NOMO-1 treated with dmso at 0.1 percent for 144 hours (cell line): ENCODE measurements at regions not wholly inside any gene's neighbourhood (a gene's known extent, or its start where the extent isn't known, plus 50 kb on each side); places are given as distances from the start of the nearest gene placed in this dataset.

Experiments used
- DNase-seq: peaks from one replicate; lab custom pipeline; 2025; ENCODE audit not compliant: unreplicated experiment; lab: John Stamatoyannopoulos, UW

- DNase-seq: no peak
These were observed 111.2 kb upstream of the MBNL2 start for GRCh38 chr13:97110936-97111335.

- DNase-seq: no peak
These were observed 110.4 kb upstream of the MBNL2 start for GRCh38 chr13:97111756-97112155.

GRCh38 chr13:97112446-97113152, 109.5 kb upstream of the MBNL2 start:
- DNase-seq: no peak

GRCh38 chr13:97113231-97114001, 108.7 kb upstream of the MBNL2 start:
- DNase-seq: peak; percentile 13

- no peak for DNase-seq
These were observed 107.5 kb upstream of the MBNL2 start for GRCh38 chr13:97114651-97115050.

GRCh38 chr13:97116754-97117153, 105.4 kb upstream of the MBNL2 start:
- no peak for DNase-seq

- DNase-seq: no peak
These were observed 104.7 kb upstream of the MBNL2 start for GRCh38 chr13:97117388-97117910.

GRCh38 chr13:97119943-97120342, 102.2 kb upstream of the MBNL2 start:
- no peak for DNase-seq

- DNase-seq: no peak
These were observed 101.8 kb upstream of the MBNL2 start for GRCh38 chr13:97120346-97120745.

GRCh38 chr13:97120976-97121375, 101.2 kb upstream of the MBNL2 start:
- DNase-seq: no peak

GRCh38 chr13:97121894-97122293, 100.2 kb upstream of the MBNL2 start:
- DNase-seq: no peak

GRCh38 chr13:97122381-97122996, 99.6 kb upstream of the MBNL2 start:
- DNase-seq: no peak

GRCh38 chr13:97124206-97124605, 97.9 kb upstream of the MBNL2 start:
- DNase-seq: no peak

GRCh38 chr13:97124915-97125809, 97.0 kb upstream of the MBNL2 start:
- peak; percentile 61 for DNase-seq

GRCh38 chr13:97125810-97126738, 96.1 kb upstream of the MBNL2 start:
- peak; percentile 78 for DNase-seq

- DNase-seq: no peak
These were observed 94.3 kb upstream of the MBNL2 start for GRCh38 chr13:97127842-97128241.

GRCh38 chr13:97130190-97130589, 91.9 kb upstream of the MBNL2 start:
- DNase-seq: no peak

GRCh38 chr13:97131447-97131846, 90.7 kb upstream of the MBNL2 start:
- no peak for DNase-seq

- DNase-seq: no peak
These were observed 88.6 kb upstream of the MBNL2 start for GRCh38 chr13:97133554-97133953.

- DNase-seq: no peak
These were observed 88.2 kb upstream of the MBNL2 start for GRCh38 chr13:97133955-97134354.
